IMR-90 (cell line): ENCODE measurements at regions not wholly inside any gene's neighbourhood (a gene's known extent, or its start where the extent isn't known, plus 50 kb on each side); places are given as distances from the start of the nearest gene placed in this dataset.

Experiments used
- ATAC-seq: fragments of 200-7000 bp; cut with Tn5 transposase; 2 replicates; pipeline ENCODE4 v1.9.1; 2020; ENCODE audit warnings: low read depth, mild to moderate bottlenecking, moderate library complexity
- BruUV-seq: library from RNA; stranded (reverse); fragments of 400-500 nt; replicated peaks from 2 replicates; lab custom pipeline; 2021; lab: Mats Ljungman, UMichigan
- CTCF ChIA-PET: fragments of 300-600 bp; formaldehyde crosslinking; extraction: SDS; loops from one replicate; lab custom pipeline; 2021; ENCODE audit warnings: antibody characterized with exemption; lab: Yijun Ruan, JAX
- POLR2A ChIA-PET: fragments of 300-600 bp; sonication (Branson Sonifier 250); formaldehyde crosslinking; loops from one replicate; lab custom pipeline; 2022; ENCODE audit warnings: antibody characterized with exemption; ENCODE audit not compliant: unreplicated experiment; lab: Charles Lee
- DNase-seq: peaks from one replicate; pipeline ENCODE4 v3.0.0; 2013
- H2AFZ ChIP-seq: replicated peaks from 2 replicates; pipeline ENCODE3; 2013; ENCODE audit warnings: low read length, mild to moderate bottlenecking; ENCODE audit not compliant: poor library complexity
- H2AK5ac ChIP-seq: 2 replicates; pipeline ENCODE4 v1.6.1; 2013; ENCODE audit warnings: low read depth, low read length, inconsistent platforms
- H2AK9ac ChIP-seq: replicated peaks from 2 replicates; pipeline ENCODE3; 2013; ENCODE audit warnings: mild to moderate bottlenecking, low read depth, low read length, moderate library complexity; ENCODE audit not compliant: poor library complexity
- H2BK120ac ChIP-seq: 2 replicates; pipeline ENCODE4 v1.6.1; 2013; ENCODE audit warnings: low read depth, low read length, inconsistent platforms
- H2BK15ac ChIP-seq: 3 replicates; pipeline ENCODE4 v1.6.1; 2013; ENCODE audit warnings: low read depth, low read length, inconsistent platforms
- H2BK20ac ChIP-seq: 2 replicates; pipeline ENCODE4 v1.6.1; 2013; ENCODE audit warnings: low read depth, mild to moderate bottlenecking, inconsistent platforms, low read length, moderate library complexity
- H2BK5ac ChIP-seq: 2 replicates; pipeline ENCODE4 v1.6.1; 2013; ENCODE audit warnings: mild to moderate bottlenecking, low read depth, low read length, inconsistent platforms; ENCODE audit not compliant: poor library complexity, severe bottlenecking
- H3K14ac ChIP-seq: replicated peaks from 2 replicates; pipeline ENCODE4 v1.6.1; 2013; ENCODE audit warnings: low read depth, low read length, inconsistent platforms
- H3K18ac ChIP-seq: 2 replicates; pipeline ENCODE4 v1.6.1; 2013; ENCODE audit warnings: low read depth, low read length, control low read depth
- H3K23ac ChIP-seq: 2 replicates; pipeline ENCODE4 v1.6.1; 2013; ENCODE audit warnings: low read depth, low read length, inconsistent platforms
- H3K27ac ChIP-seq: 2 replicates; pipeline ENCODE4 v1.5.1; 2013; ENCODE audit warnings: mild to moderate bottlenecking, control low read depth, low read length; ENCODE audit not compliant: insufficient read depth
- H3K27me3 ChIP-seq: 2 replicates; pipeline ENCODE4 v1.6.1; 2013; ENCODE audit warnings: low read length; ENCODE audit not compliant: control insufficient read depth, insufficient read depth
- H3K36me3 ChIP-seq: 2 replicates; pipeline ENCODE4 v1.6.1; 2013; ENCODE audit warnings: low read length, mixed read lengths; ENCODE audit not compliant: control insufficient read depth, insufficient read depth
- H3K4ac ChIP-seq: 2 replicates; pipeline ENCODE4 v1.6.1; 2013; ENCODE audit warnings: low read depth, low read length, inconsistent platforms
- H3K4me1 ChIP-seq: 2 replicates; pipeline ENCODE4 v1.6.1; 2013; ENCODE audit warnings: low read length, mixed read lengths; ENCODE audit not compliant: control insufficient read depth, insufficient read depth
- H3K4me2 ChIP-seq: 2 replicates; pipeline ENCODE4 v1.6.1; 2013; ENCODE audit warnings: low read depth, mild to moderate bottlenecking, control low read depth, low read length, moderate library complexity
- H3K4me3 ChIP-seq: 2 replicates; pipeline ENCODE4 v1.5.1; 2013; ENCODE audit warnings: low read depth, mild to moderate bottlenecking, control low read depth, low read length, moderate library complexity; ENCODE audit not compliant: insufficient read depth
- H3K56ac ChIP-seq: 2 replicates; pipeline ENCODE4 v1.6.1; 2013; ENCODE audit warnings: low read length, inconsistent platforms; ENCODE audit not compliant: insufficient read depth; ENCODE audit errors: extremely low read depth
- H3K79me1 ChIP-seq, 2 experiments: 2 replicates each; pipeline ENCODE4 v1.6.1; 2013; ENCODE audit warnings: low read length in 2 of 2, inconsistent platforms in 1 of 2, low read depth in 1 of 2
- H3K9ac ChIP-seq: 2 replicates; pipeline ENCODE4 v1.6.1; 2013; ENCODE audit warnings: low read depth, low read length, control low read depth
- H3K9me1 ChIP-seq: 2 replicates; pipeline ENCODE4 v1.6.1; 2013; ENCODE audit warnings: low read length, inconsistent platforms; ENCODE audit not compliant: insufficient read depth
- H3K9me3 ChIP-seq: 2 replicates; pipeline ENCODE4 v1.6.1; 2013; ENCODE audit warnings: low read length; ENCODE audit not compliant: control insufficient read depth, insufficient read depth
- H4K20me1 ChIP-seq: 2 replicates; pipeline ENCODE4 v1.6.1; 2013; ENCODE audit warnings: low read length, inconsistent platforms; ENCODE audit not compliant: insufficient read depth
- H4K5ac ChIP-seq: 2 replicates; pipeline ENCODE4 v1.6.1; 2013; ENCODE audit warnings: mild to moderate bottlenecking, low read depth, low read length, control low read depth
- H4K8ac ChIP-seq, 2 experiments: 2 replicates each; pipeline ENCODE4 v1.6.1; 2013; ENCODE audit warnings: low read depth in 2 of 2, low read length in 2 of 2, control low read depth in 1 of 2, inconsistent platforms in 1 of 2
- H4K91ac ChIP-seq: 2 replicates; pipeline ENCODE4 v1.6.1; 2013; ENCODE audit warnings: low read depth, low read length, inconsistent platforms; ENCODE audit not compliant: insufficient read depth
- BHLHE40 ChIP-seq: fragments of 150-350 bp; IDR thresholded peaks from 2 replicates; pipeline ENCODE4 v1.6.1; 2016; ENCODE audit warnings: mild to moderate bottlenecking, low read depth, low read length
- CEBPB ChIP-seq: IDR thresholded peaks from 2 replicates; pipeline ENCODE4 v1.6.1; 2012; ENCODE audit warnings: low read depth, low read length, improper control_type of control experiment
- CHD1 ChIP-seq: IDR thresholded peaks from 2 replicates; pipeline ENCODE4 v1.6.1; 2012; ENCODE audit warnings: low read depth, low read length, improper control_type of control experiment
- FOS ChIP-seq: fragments of 150-350 bp; IDR thresholded peaks from 2 replicates; pipeline ENCODE4 v1.6.1; 2016; ENCODE audit warnings: low read depth, low read length
- MAFK ChIP-seq: IDR thresholded peaks from 2 replicates; pipeline ENCODE4 v1.6.1; 2012; ENCODE audit warnings: low read depth, low read length, improper control_type of control experiment
- MAZ ChIP-seq: IDR thresholded peaks from 2 replicates; pipeline ENCODE4 v1.6.1; 2012; ENCODE audit warnings: low read depth, mild to moderate bottlenecking, low read length, improper control_type of control experiment, moderate library complexity, borderline replicate concordance
- MXI1 ChIP-seq: IDR thresholded peaks from 2 replicates; pipeline ENCODE4 v1.6.1; 2012; ENCODE audit warnings: low read depth, mild to moderate bottlenecking, low read length, moderate library complexity, borderline replicate concordance
- NFE2L2 ChIP-seq: fragments of 150-350 bp; IDR thresholded peaks from 2 replicates; pipeline ENCODE4 v1.6.1; 2016; ENCODE audit warnings: low read depth, mild to moderate bottlenecking, low read length
- POLR2A ChIP-seq: IDR thresholded peaks from 2 replicates; pipeline ENCODE4 v1.6.1; 2012; ENCODE audit warnings: mild to moderate bottlenecking, low read depth, low read length
- RFX5 ChIP-seq: IDR thresholded peaks from 2 replicates; pipeline ENCODE4 v1.8.0; 2012; ENCODE audit warnings: low read depth, mild to moderate bottlenecking, low read length, moderate library complexity
- SMC3 ChIP-seq: fragments of 150-350 bp; IDR thresholded peaks from 2 replicates; pipeline ENCODE4 v1.6.1; 2016; ENCODE audit warnings: low read depth, mild to moderate bottlenecking, antibody characterized with exemption, low read length, moderate library complexity
- WGBS, 2 experiments: methylation state at CpG; one replicate each; pipeline versions ENCODE4 v1.1.5 to v1.1.7; 2013; ENCODE audit warnings: missing lambda C conversion rate in 2 of 2; ENCODE audit not compliant: insufficient read length in 1 of 2; ENCODE audit errors: extremely low coverage in 2 of 2; 5-methylcytosine and 5-hydroxymethylcytosine counted together
- dilution Hi-C: fragments of 300-500 bp; cut with HindIII; formaldehyde crosslinking; loops from one replicate; pipeline ENCODE4 v1.14.3; 2018; ENCODE audit warnings: low sequenced_read_pairs; ENCODE audit not compliant: unreplicated experiment
- in situ Hi-C: fragments of 300-500 bp; cut with MboI; formaldehyde crosslinking; loops from 3 replicates; pipeline ENCODE4 v1.14.3; 2019; ENCODE audit warnings: low sequenced_read_pairs, inconsistent platforms, mixed read lengths
- intact Hi-C: fragments of 100-400 bp; cut with micrococcal nuclease; formaldehyde crosslinking; loops from 2 replicates; pipeline ENCODE4 v1.10.0; 2022
- TF ChIP-seq, protein P1 (sequence below): fragments of 150-350 bp; IDR thresholded peaks from 2 replicates; pipeline ENCODE4 v1.6.1; 2016; ENCODE audit warnings: low read depth, mild to moderate bottlenecking, low read length, moderate library complexity, borderline replicate concordance
- TF ChIP-seq, protein P2 (sequence below): conservative IDR thresholded peaks from 2 replicates; pipeline ENCODE4 v1.5.1; 2012; ENCODE audit warnings: mild to moderate bottlenecking, low read depth, low read length, improper control_type of control experiment

DNA sequence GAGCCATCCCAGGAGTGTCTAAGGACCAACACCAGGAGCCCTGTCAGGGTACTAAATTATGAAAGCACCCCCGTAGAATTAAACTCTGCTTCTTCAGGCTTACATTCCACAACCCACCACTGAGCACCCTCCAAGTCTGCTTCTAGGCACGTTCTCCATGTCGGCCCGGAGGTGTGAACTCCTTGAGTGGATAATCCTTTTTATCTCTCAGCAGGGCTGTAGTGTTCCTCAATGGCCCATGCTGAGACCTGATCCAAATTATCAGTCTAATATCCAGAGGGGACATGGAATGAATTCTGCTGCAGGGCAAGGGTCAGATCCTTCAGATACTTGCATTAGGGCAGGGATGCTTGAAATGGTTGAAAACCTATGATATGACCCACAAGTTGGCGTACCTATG, 55.9 kb upstream of the TARP start:
- H3K4ac ChIP-seq: no peak overlapping the region
- no peak overlapping the region for H2BK5ac ChIP-seq
- no peak overlapping the region for H3K56ac ChIP-seq
- TF ChIP-seq MAFK (no peak), POLR2A (no peak), MAZ (no peak), BHLHE40 (no peak), RFX5 (no peak), SMC3 (no peak), CHD1 (no peak), FOS (no peak), MXI1 (no peak), NFE2L2 (no peak), CEBPB (no peak)
- TF ChIP-seq, protein P1, sequence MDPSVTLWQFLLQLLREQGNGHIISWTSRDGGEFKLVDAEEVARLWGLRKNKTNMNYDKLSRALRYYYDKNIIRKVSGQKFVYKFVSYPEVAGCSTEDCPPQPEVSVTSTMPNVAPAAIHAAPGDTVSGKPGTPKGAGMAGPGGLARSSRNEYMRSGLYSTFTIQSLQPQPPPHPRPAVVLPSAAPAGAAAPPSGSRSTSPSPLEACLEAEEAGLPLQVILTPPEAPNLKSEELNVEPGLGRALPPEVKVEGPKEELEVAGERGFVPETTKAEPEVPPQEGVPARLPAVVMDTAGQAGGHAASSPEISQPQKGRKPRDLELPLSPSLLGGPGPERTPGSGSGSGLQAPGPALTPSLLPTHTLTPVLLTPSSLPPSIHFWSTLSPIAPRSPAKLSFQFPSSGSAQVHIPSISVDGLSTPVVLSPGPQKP: no peak
- TF ChIP-seq, protein P2, sequence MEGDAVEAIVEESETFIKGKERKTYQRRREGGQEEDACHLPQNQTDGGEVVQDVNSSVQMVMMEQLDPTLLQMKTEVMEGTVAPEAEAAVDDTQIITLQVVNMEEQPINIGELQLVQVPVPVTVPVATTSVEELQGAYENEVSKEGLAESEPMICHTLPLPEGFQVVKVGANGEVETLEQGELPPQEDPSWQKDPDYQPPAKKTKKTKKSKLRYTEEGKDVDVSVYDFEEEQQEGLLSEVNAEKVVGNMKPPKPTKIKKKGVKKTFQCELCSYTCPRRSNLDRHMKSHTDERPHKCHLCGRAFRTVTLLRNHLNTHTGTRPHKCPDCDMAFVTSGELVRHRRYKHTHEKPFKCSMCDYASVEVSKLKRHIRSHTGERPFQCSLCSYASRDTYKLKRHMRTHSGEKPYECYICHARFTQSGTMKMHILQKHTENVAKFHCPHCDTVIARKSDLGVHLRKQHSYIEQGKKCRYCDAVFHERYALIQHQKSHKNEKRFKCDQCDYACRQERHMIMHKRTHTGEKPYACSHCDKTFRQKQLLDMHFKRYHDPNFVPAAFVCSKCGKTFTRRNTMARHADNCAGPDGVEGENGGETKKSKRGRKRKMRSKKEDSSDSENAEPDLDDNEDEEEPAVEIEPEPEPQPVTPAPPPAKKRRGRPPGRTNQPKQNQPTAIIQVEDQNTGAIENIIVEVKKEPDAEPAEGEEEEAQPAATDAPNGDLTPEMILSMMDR: no peak
- H3K18ac ChIP-seq: no peak overlapping the region
- H3K36me3 ChIP-seq: no peaks in the 10 kb centered on the region
- H2AFZ ChIP-seq: no peak overlapping the region
- no peaks in the 10 kb centered on the region for H4K20me1 ChIP-seq
- H3K14ac ChIP-seq: no peak overlapping the region
- DNase-seq (no peak), ATAC-seq (no peak)
- H3K4me3 ChIP-seq: no peak overlapping the region
- H2AK5ac ChIP-seq: no peak overlapping the region
- H2BK120ac ChIP-seq: no peak overlapping the region
- WGBS, 2 experiments: 80% methylated on average over 1 of the region's 5 CpGs; no CpG with 5 or more reads in 1 of the 2 experiments
- H3K27ac ChIP-seq: no peak overlapping the region
- no peaks in the 10 kb centered on the region for H3K79me1 ChIP-seq
- no TSS peak for BruUV-seq
- H2BK15ac ChIP-seq: no peak overlapping the region
- no peak overlapping the region for H2BK20ac ChIP-seq
- no peak overlapping the region for H4K8ac ChIP-seq
- H4K91ac ChIP-seq: no peak overlapping the region
- H3K9me1 ChIP-seq: no peaks in the 10 kb centered on the region
- no peaks in the 10 kb centered on the region for H3K4me1 ChIP-seq
- POLR2A ChIA-PET: no interaction called here
- CTCF ChIA-PET: no interaction called here
- H3K23ac ChIP-seq: no peak overlapping the region
- no peak overlapping the region for H3K4me2 ChIP-seq
- dilution Hi-C loops: no loop called here
- H4K5ac ChIP-seq: no peak overlapping the region
- intact Hi-C loops: no loop called here
- in situ Hi-C loops: no loop called here
- no peak overlapping the region for H2AK9ac ChIP-seq
- H3K27me3 ChIP-seq: no peaks in the 10 kb centered on the region; the same call in 1 of the 2 replicates
- no peak overlapping the region for H3K9ac ChIP-seq
- no peaks in the 10 kb centered on the region for H3K9me3 ChIP-seq
